ENCODE measurements at regions not wholly inside any gene's neighbourhood (a gene's known extent, or its start where the extent isn't known, plus 50 kb on each side); places are given as distances from the start of the nearest gene placed in this dataset.

GRCh38 chr4:29081234-29081955 is 1638.8 kb upstream of the PCDH7 start:
- TF ChIP-seq CTCF (IDR thresholded peaks at IDR 0.05) (no peak), POLR2A (IDR thresholded peaks at IDR 0.05) (no peak), POLR2AphosphoS5 (IDR thresholded peaks at IDR 0.05) (no peak)
